Neuron (in vitro differentiated cells): ENCODE measurements at regions not wholly inside any gene's neighbourhood (a gene's known extent, or its start where the extent isn't known, plus 50 kb on each side); places are given as distances from the start of the nearest gene placed in this dataset.

Experiments used
- H2AFZ ChIP-seq: one replicate; pipeline ENCODE4 v1.6.1; 2013; ENCODE audit warnings: low read depth, mild to moderate bottlenecking, inconsistent platforms, low read length, moderate library complexity
- H3K27me3 ChIP-seq: one replicate; pipeline ENCODE4 v1.6.1; 2013; ENCODE audit warnings: low read length; ENCODE audit not compliant: insufficient read depth
- H3K36me3 ChIP-seq: one replicate; pipeline ENCODE4 v1.6.1; 2013; ENCODE audit warnings: low read length; ENCODE audit not compliant: insufficient read depth
- H3K4me1 ChIP-seq: one replicate; pipeline ENCODE4 v1.6.1; 2013; ENCODE audit warnings: low read length; ENCODE audit not compliant: insufficient read depth
- H3K4me3 ChIP-seq: 2 replicates; pipeline ENCODE4 v1.5.1; 2013; ENCODE audit warnings: mild to moderate bottlenecking, low read length, moderate library complexity
- H3K9me3 ChIP-seq: one replicate; pipeline ENCODE4 v1.6.1; 2013; ENCODE audit warnings: low read length

- Histone ChIP-seq H3K4me3 (no peak overlapping the region), H3K4me1 (peaks cover 10% of the 10 kb centered on the region), H3K27me3 (no peaks in the 10 kb centered on the region), H3K9me3 (no peaks in the 10 kb centered on the region), H2AFZ (no peak overlapping the region), H3K36me3 (no peaks in the 10 kb centered on the region)
These were observed 414.0 kb downstream of the GJA1 start for GRCh38 chr6:121849477-121849876.

DNA sequence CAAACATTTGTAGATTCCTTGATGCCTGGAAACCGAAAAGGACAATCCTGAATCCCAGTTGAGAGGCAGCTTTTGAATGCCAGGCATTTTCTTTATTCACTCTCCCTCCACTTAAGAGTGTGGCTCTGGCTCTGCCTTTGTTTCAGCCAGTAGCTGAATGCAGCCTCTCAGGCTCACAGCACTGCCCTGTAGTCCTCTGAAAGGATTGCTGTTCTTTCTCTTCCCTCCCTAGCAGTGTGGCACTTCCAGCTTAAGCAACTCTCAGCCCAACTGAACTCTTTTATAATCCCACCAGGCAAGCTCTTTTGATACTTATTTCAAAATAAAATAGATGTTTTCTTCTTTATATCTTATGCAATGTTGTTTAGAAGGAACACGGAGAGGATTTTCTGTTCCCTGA lies 415.6 kb downstream of the GJA1 start:
- Histone ChIP-seq H3K4me3 (no peak overlapping the region), H3K9me3 (no peaks in the 10 kb centered on the region), H3K36me3 (no peaks in the 10 kb centered on the region), H3K27me3 (no peaks in the 10 kb centered on the region), H2AFZ (peak overlapping the region; percentile 12), H3K4me1 (peaks cover 10% of the 10 kb centered on the region)

DNA sequence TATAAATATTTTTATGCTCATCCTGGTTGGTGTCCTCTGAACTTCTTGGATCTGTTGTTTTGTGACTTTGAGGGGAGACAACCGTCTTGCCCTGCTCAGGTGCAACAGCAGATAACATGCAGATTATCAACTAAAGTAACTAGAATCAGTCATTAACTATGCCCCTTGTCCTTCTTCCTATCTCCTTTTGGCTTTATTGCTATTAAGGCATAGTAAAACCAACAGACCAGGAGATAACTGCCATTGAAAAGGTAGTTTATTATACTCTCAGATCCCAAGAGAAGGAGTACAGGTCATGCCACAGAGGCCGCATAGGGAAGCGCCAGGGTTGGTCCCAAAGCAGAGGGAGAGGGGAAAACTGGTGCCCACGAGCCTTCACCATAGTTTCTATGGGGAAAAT lies 418.2 kb downstream of the GJA1 start:
- no peaks in the 10 kb centered on the region for H3K36me3 ChIP-seq
- H3K4me3 ChIP-seq = no peak overlapping the region
- H3K9me3 ChIP-seq = no peaks in the 10 kb centered on the region
- H3K4me1 ChIP-seq = peaks cover 10% of the 10 kb centered on the region
- no peak overlapping the region for H2AFZ ChIP-seq
- no peaks in the 10 kb centered on the region for H3K27me3 ChIP-seq

DNA sequence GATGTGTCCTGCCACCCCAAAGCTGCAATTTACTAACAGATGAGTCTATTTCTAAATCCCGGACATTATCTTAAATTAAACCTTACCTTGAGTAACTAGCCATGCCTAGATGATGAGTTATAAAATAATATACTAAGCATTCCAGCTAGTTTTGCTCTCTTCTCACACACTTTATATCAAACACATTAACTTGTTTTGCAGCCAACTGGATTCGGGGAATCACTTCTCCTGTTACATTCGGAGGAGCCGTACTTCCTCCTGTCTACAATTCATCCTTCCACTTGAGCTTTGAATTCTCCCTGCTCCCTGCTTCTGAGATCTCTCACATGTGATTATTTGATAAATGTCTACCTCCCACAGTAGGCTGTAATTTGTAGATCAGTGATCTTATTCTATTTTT lies 420.1 kb downstream of the GJA1 start:
- H3K4me3 ChIP-seq = no peak overlapping the region
- peaks cover 10% of the 10 kb centered on the region for H3K4me1 ChIP-seq
- H3K36me3 ChIP-seq = no peaks in the 10 kb centered on the region
- H3K27me3 ChIP-seq = no peaks in the 10 kb centered on the region
- no peak overlapping the region for H2AFZ ChIP-seq
- H3K9me3 ChIP-seq = no peaks in the 10 kb centered on the region

DNA sequence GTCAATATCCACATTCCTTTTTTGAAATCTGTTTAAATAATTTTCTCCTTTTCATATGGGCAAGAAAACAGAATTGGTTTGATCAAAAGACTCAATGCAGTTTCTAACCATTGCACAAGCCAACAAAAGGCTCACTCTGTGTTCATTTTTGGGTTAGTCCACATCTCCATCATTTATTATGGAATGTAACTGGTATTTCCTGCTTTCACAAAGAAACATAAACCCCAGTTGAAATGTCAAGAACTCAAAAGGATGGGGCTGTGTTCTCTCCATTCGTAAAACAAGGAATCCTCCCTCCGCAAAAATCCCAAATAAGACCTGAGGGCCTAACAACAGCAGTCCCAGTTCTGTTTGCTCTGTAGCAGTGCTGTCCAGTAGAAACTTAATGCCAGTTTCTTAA lies 420.9 kb downstream of the GJA1 start:
- Histone ChIP-seq H3K36me3 (no peaks in the 10 kb centered on the region), H3K9me3 (no peaks in the 10 kb centered on the region), H3K4me1 (peaks cover 6% of the 10 kb centered on the region), H3K27me3 (no peaks in the 10 kb centered on the region), H2AFZ (no peak overlapping the region), H3K4me3 (no peak overlapping the region)

GRCh38 chr6:121857551-121857950 lies 422.1 kb downstream of the GJA1 start:
- Histone ChIP-seq H3K4me1 (peaks cover 6% of the 10 kb centered on the region), H2AFZ (no peak overlapping the region), H3K9me3 (no peaks in the 10 kb centered on the region), H3K27me3 (no peaks in the 10 kb centered on the region), H3K36me3 (no peaks in the 10 kb centered on the region), H3K4me3 (no peak overlapping the region)

DNA sequence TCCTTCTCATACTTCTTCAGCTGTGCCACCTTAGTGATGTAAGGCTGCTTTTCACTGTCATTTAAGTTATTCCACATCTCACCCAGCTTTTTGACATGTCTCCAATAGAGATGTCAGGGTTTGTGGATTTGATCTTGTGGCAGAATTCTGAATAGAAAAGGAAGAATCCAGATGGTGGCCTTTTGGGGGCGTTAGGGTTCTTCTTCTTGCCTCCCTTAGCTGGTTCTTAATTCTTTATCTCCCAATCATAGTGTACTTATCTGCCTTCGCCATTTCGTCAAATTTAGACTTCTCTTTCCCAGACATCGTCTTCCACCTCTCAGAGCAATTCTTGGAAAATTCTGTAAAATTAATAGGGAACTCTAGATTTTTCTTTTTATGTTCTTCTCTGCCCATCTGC lies 422.9 kb downstream of the GJA1 start:
- no peak overlapping the region for H3K4me3 ChIP-seq
- no peaks in the 10 kb centered on the region for H3K9me3 ChIP-seq
- no peak overlapping the region for H2AFZ ChIP-seq
- no peaks in the 10 kb centered on the region for H3K36me3 ChIP-seq
- H3K27me3 ChIP-seq = no peaks in the 10 kb centered on the region
- H3K4me1 ChIP-seq = peaks cover 6% of the 10 kb centered on the region

GRCh38 chr6:121858986-121859385 lies 423.5 kb downstream of the GJA1 start:
- Histone ChIP-seq H2AFZ (no peak overlapping the region), H3K4me3 (no peak overlapping the region), H3K9me3 (no peaks in the 10 kb centered on the region), H3K27me3 (no peaks in the 10 kb centered on the region), H3K4me1 (peaks cover 5% of the 10 kb centered on the region), H3K36me3 (no peaks in the 10 kb centered on the region)

GRCh38 chr6:121865811-121866210 lies 430.4 kb downstream of the GJA1 start:
- Histone ChIP-seq H3K27me3 (no peaks in the 10 kb centered on the region), H3K4me1 (peaks cover 3% of the 10 kb centered on the region), H3K9me3 (no peaks in the 10 kb centered on the region), H3K36me3 (no peaks in the 10 kb centered on the region), H2AFZ (no peak overlapping the region), H3K4me3 (no peak overlapping the region)

GRCh38 chr6:121867095-121867494 lies 431.6 kb downstream of the GJA1 start:
- H3K4me1 ChIP-seq = peaks cover 3% of the 10 kb centered on the region
- H3K4me3 ChIP-seq = no peak overlapping the region
- no peaks in the 10 kb centered on the region for H3K27me3 ChIP-seq
- no peaks in the 10 kb centered on the region for H3K9me3 ChIP-seq
- no peak overlapping the region for H2AFZ ChIP-seq
- H3K36me3 ChIP-seq = no peaks in the 10 kb centered on the region

DNA sequence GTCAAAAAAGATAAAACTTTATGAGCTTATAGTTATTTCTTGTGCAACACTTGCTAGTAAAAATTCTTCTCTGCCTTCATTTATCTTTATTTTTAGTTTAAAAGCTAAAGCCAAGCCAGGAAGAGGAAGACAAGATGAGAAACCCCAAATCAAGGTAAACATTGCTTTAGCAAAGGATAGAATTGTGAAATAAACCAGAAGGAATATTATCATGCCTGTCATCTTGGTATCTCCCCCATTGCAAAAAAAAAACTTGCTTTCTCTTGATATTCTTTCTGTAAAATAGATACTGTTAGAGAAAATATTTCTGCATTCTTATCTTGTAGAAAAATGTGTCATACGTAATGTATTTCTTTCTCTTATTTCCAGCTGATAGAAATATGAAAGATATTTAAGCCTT lies 432.8 kb downstream of the GJA1 start:
- Histone ChIP-seq H2AFZ (no peak overlapping the region), H3K4me1 (peaks cover 3% of the 10 kb centered on the region), H3K4me3 (no peak overlapping the region), H3K9me3 (no peaks in the 10 kb centered on the region), H3K27me3 (no peaks in the 10 kb centered on the region), H3K36me3 (no peaks in the 10 kb centered on the region)

- Histone ChIP-seq H3K4me1 (no peaks in the 10 kb centered on the region), H3K9me3 (no peaks in the 10 kb centered on the region), H3K27me3 (no peaks in the 10 kb centered on the region), H3K36me3 (no peaks in the 10 kb centered on the region), H2AFZ (no peak overlapping the region), H3K4me3 (no peak overlapping the region)
These were observed 438.1 kb downstream of the GJA1 start for GRCh38 chr6:121873595-121873994.

DNA sequence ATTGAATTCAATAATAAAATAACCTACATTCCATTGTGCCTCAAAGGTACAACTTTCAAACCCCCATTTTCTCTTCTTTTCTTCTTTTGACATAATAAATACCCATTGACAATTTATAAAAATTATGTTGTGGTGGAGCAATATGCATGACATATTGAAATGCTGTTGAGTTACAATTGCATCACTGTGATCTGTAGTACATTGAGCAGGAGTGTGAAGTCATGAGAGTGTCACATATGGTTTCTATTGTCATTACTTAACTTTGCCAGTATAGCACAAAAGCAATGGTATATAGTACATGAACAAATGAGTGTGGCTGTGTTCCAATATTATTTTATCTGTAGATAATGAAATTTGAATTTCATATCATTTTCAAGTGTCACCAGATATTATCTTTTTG lies 441.3 kb downstream of the GJA1 start:
- H3K36me3 ChIP-seq = no peaks in the 10 kb centered on the region
- no peaks in the 10 kb centered on the region for H3K4me1 ChIP-seq
- no peaks in the 10 kb centered on the region for H3K27me3 ChIP-seq
- no peak overlapping the region for H2AFZ ChIP-seq
- no peaks in the 10 kb centered on the region for H3K9me3 ChIP-seq
- H3K4me3 ChIP-seq = no peak overlapping the region

DNA sequence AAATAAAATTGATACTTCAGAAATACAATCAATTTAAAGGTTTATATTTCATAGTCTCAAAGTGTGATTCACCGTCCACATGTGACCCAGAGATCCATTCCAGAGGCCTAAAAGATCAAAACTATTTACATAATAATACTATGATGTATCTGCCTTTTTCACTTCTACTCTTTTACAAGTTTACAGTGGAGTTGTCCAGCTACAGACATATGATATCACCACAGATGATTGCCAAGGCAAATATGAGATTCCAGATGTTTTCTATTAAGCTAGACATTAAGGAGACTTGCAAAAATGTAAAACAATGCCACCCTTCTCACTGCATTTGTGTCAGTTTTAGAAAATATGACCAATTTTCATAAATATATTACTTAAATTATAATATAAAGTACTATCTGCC lies 443.7 kb downstream of the GJA1 start:
- no peaks in the 10 kb centered on the region for H3K4me1 ChIP-seq
- no peak overlapping the region for H2AFZ ChIP-seq
- no peaks in the 10 kb centered on the region for H3K36me3 ChIP-seq
- no peaks in the 10 kb centered on the region for H3K27me3 ChIP-seq
- H3K9me3 ChIP-seq = no peaks in the 10 kb centered on the region
- no peak overlapping the region for H3K4me3 ChIP-seq
